Sigmoid colon (tissue), 4 donors: ENCODE measurements at regions not wholly inside any gene's neighbourhood (a gene's known extent, or its start where the extent isn't known, plus 50 kb on each side); places are given as distances from the start of the nearest gene placed in this dataset.

Experiments used
- POLR2A ChIP-seq, 2 donors: fragments of 450-650 bp; IDR thresholded peaks; one replicate each; pipeline ENCODE4 v1.6.1; 2016; ENCODE audit warnings: antibody characterized with exemption in 2 of 2, mild to moderate bottlenecking in 2 of 2, moderate library complexity in 2 of 2
- POLR2AphosphoS5 ChIP-seq, 4 donors: sonication (generic); formaldehyde crosslinking; IDR thresholded peaks; one replicate each; pipeline ENCODE4 v1.6.1; 2017; ENCODE audit warnings: antibody characterized with exemption in 4 of 4
- TF ChIP-seq, protein P1 (sequence below), 4 experiments: fragments of 450-650 bp in 3 of 4; fragments of 200-600 bp in 1 of 4; IDR thresholded peaks; one replicate each; pipeline ENCODE4 v1.5.1; 2016 to 2019; ENCODE audit warnings: antibody characterized with exemption in 4 of 4, mild to moderate bottlenecking in 3 of 4, moderate library complexity in 2 of 4

- TF ChIP-seq, protein P1, sequence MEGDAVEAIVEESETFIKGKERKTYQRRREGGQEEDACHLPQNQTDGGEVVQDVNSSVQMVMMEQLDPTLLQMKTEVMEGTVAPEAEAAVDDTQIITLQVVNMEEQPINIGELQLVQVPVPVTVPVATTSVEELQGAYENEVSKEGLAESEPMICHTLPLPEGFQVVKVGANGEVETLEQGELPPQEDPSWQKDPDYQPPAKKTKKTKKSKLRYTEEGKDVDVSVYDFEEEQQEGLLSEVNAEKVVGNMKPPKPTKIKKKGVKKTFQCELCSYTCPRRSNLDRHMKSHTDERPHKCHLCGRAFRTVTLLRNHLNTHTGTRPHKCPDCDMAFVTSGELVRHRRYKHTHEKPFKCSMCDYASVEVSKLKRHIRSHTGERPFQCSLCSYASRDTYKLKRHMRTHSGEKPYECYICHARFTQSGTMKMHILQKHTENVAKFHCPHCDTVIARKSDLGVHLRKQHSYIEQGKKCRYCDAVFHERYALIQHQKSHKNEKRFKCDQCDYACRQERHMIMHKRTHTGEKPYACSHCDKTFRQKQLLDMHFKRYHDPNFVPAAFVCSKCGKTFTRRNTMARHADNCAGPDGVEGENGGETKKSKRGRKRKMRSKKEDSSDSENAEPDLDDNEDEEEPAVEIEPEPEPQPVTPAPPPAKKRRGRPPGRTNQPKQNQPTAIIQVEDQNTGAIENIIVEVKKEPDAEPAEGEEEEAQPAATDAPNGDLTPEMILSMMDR (IDR thresholded peaks at IDR 0.05), result no peak
- no peak for TF ChIP-seq POLR2A (IDR thresholded peaks at IDR 0.05)
- no peak for TF ChIP-seq POLR2AphosphoS5 (IDR thresholded peaks at IDR 0.05)
Observed at GRCh38 chr7:36777062-36777461, 52.8 kb upstream of the AOAH start.
